ENCODE measurements at regions not wholly inside any gene's neighbourhood (a gene's known extent, or its start where the extent isn't known, plus 50 kb on each side); places are given as distances from the start of the nearest gene placed in this dataset.
"Not testable (repeated sequence)": the region's sequence is repeated elsewhere in the genome, so short reads cannot be mapped to it uniquely, and the experiment has no call there.

GRCh38 chr5:162886717-162887116 is 550.7 kb upstream of the CCNG1 start:
- H3K27me3 Mint-ChIP-seq (ENCODE audit: low read depth), result no peaks in the 10 kb centered on the region
- H3K9me3 Mint-ChIP-seq, result peaks cover 5% of the 10 kb centered on the region
- H3K4me3 Mint-ChIP-seq, result no peak overlapping the region
- no peaks in the 10 kb centered on the region for H3K4me1 Mint-ChIP-seq (ENCODE audit: low read depth)
- no peaks in the 10 kb centered on the region for H3K36me3 Mint-ChIP-seq (ENCODE audit: insufficient read depth)
- DNase-seq (no peak), ATAC-seq (no peak)

GRCh38 chr5:162888268-162888667 is 549.1 kb upstream of the CCNG1 start:
- Mint-ChIP-seq H3K27me3 (ENCODE audit: low read depth) (no peaks in the 10 kb centered on the region), H3K9me3 (no peaks in the 10 kb centered on the region), H3K4me3 (no peak overlapping the region), H3K36me3 (ENCODE audit: insufficient read depth) (no peaks in the 10 kb centered on the region), H3K4me1 (ENCODE audit: low read depth) (no peaks in the 10 kb centered on the region)
- DNase-seq (no peak), ATAC-seq (no peak)

GRCh38 chr5:162911873-162912272 is 525.5 kb upstream of the CCNG1 start:
- H3K4me3 Mint-ChIP-seq, result no peak overlapping the region
- no peak for DNase-seq
- H3K9me3 Mint-ChIP-seq, result peaks cover 11% of the 10 kb centered on the region
- H3K27me3 Mint-ChIP-seq (ENCODE audit: low read depth), result no peaks in the 10 kb centered on the region
- ATAC-seq, result no peak
- no peaks in the 10 kb centered on the region for H3K36me3 Mint-ChIP-seq (ENCODE audit: insufficient read depth)
- H3K4me1 Mint-ChIP-seq (ENCODE audit: low read depth), result no peaks in the 10 kb centered on the region

GRCh38 chr5:162916368-162916767 is 521.0 kb upstream of the CCNG1 start:
- Mint-ChIP-seq H3K27me3 (ENCODE audit: low read depth) (no peaks in the 10 kb centered on the region), H3K4me3 (no peak overlapping the region), H3K4me1 (ENCODE audit: low read depth) (no peaks in the 10 kb centered on the region), H3K9me3 (peaks cover 15% of the 10 kb centered on the region), H3K36me3 (ENCODE audit: insufficient read depth) (no peaks in the 10 kb centered on the region)
- ATAC-seq (no peak), DNase-seq (no peak)

GRCh38 chr5:162929104-162929503 is 508.3 kb upstream of the CCNG1 start:
- no peak overlapping the region for H3K4me3 Mint-ChIP-seq
- H3K4me1 Mint-ChIP-seq (ENCODE audit: low read depth), result no peaks in the 10 kb centered on the region
- no peak for ATAC-seq
- H3K36me3 Mint-ChIP-seq (ENCODE audit: insufficient read depth), result no peaks in the 10 kb centered on the region
- no peak for DNase-seq
- no peaks in the 10 kb centered on the region for H3K27me3 Mint-ChIP-seq (ENCODE audit: low read depth)
- H3K9me3 Mint-ChIP-seq, result peaks cover 15% of the 10 kb centered on the region

GRCh38 chr5:162931501-162931900 is 505.9 kb upstream of the CCNG1 start:
- no peaks in the 10 kb centered on the region for H3K4me1 Mint-ChIP-seq (ENCODE audit: low read depth)
- peaks cover 36% of the 10 kb centered on the region for H3K9me3 Mint-ChIP-seq
- no peak for ATAC-seq
- no peaks in the 10 kb centered on the region for H3K36me3 Mint-ChIP-seq (ENCODE audit: insufficient read depth)
- H3K4me3 Mint-ChIP-seq, result no peak overlapping the region
- DNase-seq, result no peak
- H3K27me3 Mint-ChIP-seq (ENCODE audit: low read depth), result no peaks in the 10 kb centered on the region

- no peaks in the 10 kb centered on the region for H3K27me3 Mint-ChIP-seq (ENCODE audit: low read depth)
- no peak for DNase-seq
- peaks cover 25% of the 10 kb centered on the region for H3K9me3 Mint-ChIP-seq
- H3K4me1 Mint-ChIP-seq (ENCODE audit: low read depth), result no peaks in the 10 kb centered on the region
- no peaks in the 10 kb centered on the region for H3K36me3 Mint-ChIP-seq (ENCODE audit: insufficient read depth)
- no peak overlapping the region for H3K4me3 Mint-ChIP-seq
- no peak for ATAC-seq
Measured at GRCh38 chr5:162939991-162940390, 497.4 kb upstream of the CCNG1 start.

- Mint-ChIP-seq H3K27me3 (ENCODE audit: low read depth) (no peaks in the 10 kb centered on the region), H3K4me3 (no peak overlapping the region), H3K4me1 (ENCODE audit: low read depth) (no peaks in the 10 kb centered on the region), H3K36me3 (ENCODE audit: insufficient read depth) (no peaks in the 10 kb centered on the region), H3K9me3 (peaks cover 6% of the 10 kb centered on the region)
- ATAC-seq, result no peak
- DNase-seq, result no peak
Measured at GRCh38 chr5:162948677-162949076, 488.7 kb upstream of the CCNG1 start.

- Mint-ChIP-seq H3K36me3 (ENCODE audit: insufficient read depth) (no peaks in the 10 kb centered on the region), H3K9me3 (peaks cover 13% of the 10 kb centered on the region), H3K27me3 (ENCODE audit: low read depth) (no peaks in the 10 kb centered on the region), H3K4me3 (no peak overlapping the region), H3K4me1 (ENCODE audit: low read depth) (no peaks in the 10 kb centered on the region)
- DNase-seq, result no peak
- ATAC-seq, result no peak
Measured at GRCh38 chr5:162956570-162956969, 480.8 kb upstream of the CCNG1 start.

GRCh38 chr5:162964144-162964543 is 473.3 kb upstream of the CCNG1 start:
- not testable (repeated sequence) for H3K36me3 Mint-ChIP-seq (ENCODE audit: insufficient read depth); H3K4me1 Mint-ChIP-seq (ENCODE audit: low read depth); H3K27me3 Mint-ChIP-seq (ENCODE audit: low read depth); DNase-seq; ATAC-seq; H3K4me3 Mint-ChIP-seq
- peaks cover 20% of the 10 kb centered on the region for H3K9me3 Mint-ChIP-seq

- peaks cover 12% of the 10 kb centered on the region for H3K9me3 Mint-ChIP-seq
- H3K4me3 Mint-ChIP-seq, result no peak overlapping the region
- H3K4me1 Mint-ChIP-seq (ENCODE audit: low read depth), result no peaks in the 10 kb centered on the region
- H3K27me3 Mint-ChIP-seq (ENCODE audit: low read depth), result no peaks in the 10 kb centered on the region
- no peaks in the 10 kb centered on the region for H3K36me3 Mint-ChIP-seq (ENCODE audit: insufficient read depth)
- ATAC-seq (no peak), DNase-seq (no peak)
Measured at GRCh38 chr5:162990063-162990462, 447.3 kb upstream of the CCNG1 start.

GRCh38 chr5:162990856-162991497 is 446.4 kb upstream of the CCNG1 start:
- Mint-ChIP-seq H3K4me3 (no peak overlapping the region), H3K27me3 (ENCODE audit: low read depth) (no peaks in the 10 kb centered on the region), H3K9me3 (peaks cover 17% of the 10 kb centered on the region), H3K36me3 (ENCODE audit: insufficient read depth) (no peaks in the 10 kb centered on the region), H3K4me1 (ENCODE audit: low read depth) (no peaks in the 10 kb centered on the region)
- DNase-seq, result no peak
- no peak for ATAC-seq

GRCh38 chr5:162995568-162995967 is 441.8 kb upstream of the CCNG1 start:
- H3K4me1 Mint-ChIP-seq (ENCODE audit: low read depth), result no peaks in the 10 kb centered on the region
- no peaks in the 10 kb centered on the region for H3K36me3 Mint-ChIP-seq (ENCODE audit: insufficient read depth)
- H3K9me3 Mint-ChIP-seq, result peaks cover 5% of the 10 kb centered on the region
- no peak for ATAC-seq
- no peaks in the 10 kb centered on the region for H3K27me3 Mint-ChIP-seq (ENCODE audit: low read depth)
- DNase-seq, result no peak
- H3K4me3 Mint-ChIP-seq, result no peak overlapping the region

GRCh38 chr5:162996053-162996452 is 441.3 kb upstream of the CCNG1 start:
- DNase-seq, result no peak
- no peaks in the 10 kb centered on the region for H3K27me3 Mint-ChIP-seq (ENCODE audit: low read depth)
- peaks cover 5% of the 10 kb centered on the region for H3K9me3 Mint-ChIP-seq
- no peaks in the 10 kb centered on the region for H3K4me1 Mint-ChIP-seq (ENCODE audit: low read depth)
- no peak for ATAC-seq
- no peak overlapping the region for H3K4me3 Mint-ChIP-seq
- no peaks in the 10 kb centered on the region for H3K36me3 Mint-ChIP-seq (ENCODE audit: insufficient read depth)

GRCh38 chr5:163005949-163006348 is 431.4 kb upstream of the CCNG1 start:
- Mint-ChIP-seq H3K36me3 (ENCODE audit: insufficient read depth) (no peaks in the 10 kb centered on the region), H3K4me1 (ENCODE audit: low read depth) (no peaks in the 10 kb centered on the region), H3K27me3 (ENCODE audit: low read depth) (no peaks in the 10 kb centered on the region), H3K4me3 (no peak overlapping the region), H3K9me3 (peaks cover 11% of the 10 kb centered on the region)
- DNase-seq (no peak), ATAC-seq (no peak)
